ENCODE measurements at regions not wholly inside any gene's neighbourhood (a gene's known extent, or its start where the extent isn't known, plus 50 kb on each side); places are given as distances from the start of the nearest gene placed in this dataset.

GRCh38 chr7:114007386-114007785, 88.6 kb upstream of the PPP1R3A start:
- DNase-seq (no peak), ATAC-seq (ENCODE audit: low FRiP score in 2 of 2) (no peak)
- no peaks in the 10 kb centered on the region for H3K36me3 ChIP-seq
- H3K4me3 ChIP-seq: no peak overlapping the region
- WGBS, 2 donors: 34 to 36% methylated on average over 2 of the region's 2 CpGs
- no peak overlapping the region for H3K27ac ChIP-seq
- H3K27me3 ChIP-seq: no peaks in the 10 kb centered on the region
- no peaks in the 10 kb centered on the region for H3K4me1 ChIP-seq
- TF ChIP-seq POLR2A (IDR thresholded peaks at IDR 0.05): no peak
- no peaks in the 10 kb centered on the region for H3K9me3 ChIP-seq

- Histone ChIP-seq H3K9me3 (peaks cover 0 to 6% (median 0%) of the 10 kb centered on the region in 4 donors), H3K36me3 (no peaks in the 10 kb centered on the region), H3K27ac (no peak overlapping the region), H3K4me1 (no peaks in the 10 kb centered on the region), H3K27me3 (no peaks in the 10 kb centered on the region), H3K4me3 (no peak overlapping the region)
- DNase-seq (no peak), ATAC-seq (ENCODE audit: low FRiP score in 2 of 2) (no peak)
- TF ChIP-seq EP300 (IDR thresholded peaks at IDR 0.05): no peak
- TF ChIP-seq POLR2A (IDR thresholded peaks at IDR 0.05): no peak
- no peak for TF ChIP-seq CTCF (IDR thresholded peaks at IDR 0.05)
- TF ChIP-seq POLR2AphosphoS5 (IDR thresholded peaks at IDR 0.05): no peak
These were observed 80.1 kb upstream of the PPP1R3A start for GRCh38 chr7:113998934-113999333.

- Histone ChIP-seq H3K27me3 (no peaks in the 10 kb centered on the region), H3K9me3 (peaks cover 0 to 5% (median 0%) of the 10 kb centered on the region in 4 donors), H3K36me3 (no peaks in the 10 kb centered on the region), H3K4me1 (no peaks in the 10 kb centered on the region), H3K4me3 (no peak overlapping the region), H3K27ac (no peak overlapping the region)
- no peak for TF ChIP-seq CTCF (IDR thresholded peaks at IDR 0.05)
- no peak for TF ChIP-seq POLR2A (IDR thresholded peaks at IDR 0.05)
- no peak for TF ChIP-seq POLR2AphosphoS5 (IDR thresholded peaks at IDR 0.05)
- TF ChIP-seq EP300 (IDR thresholded peaks at IDR 0.05): no peak
- ATAC-seq (ENCODE audit: low FRiP score in 2 of 2) (no peak), DNase-seq (no peak)
- WGBS, 2 donors: 37 to 79% methylated on average over 4 of the region's 4 CpGs
These were observed 77.6 kb upstream of the PPP1R3A start for GRCh38 chr7:113996405-113996804.

- ATAC-seq (ENCODE audit: low FRiP score in 2 of 2) (no peak), DNase-seq (no peak)
- H3K27ac ChIP-seq: no peak overlapping the region
- no peak overlapping the region for H3K4me3 ChIP-seq
- H3K36me3 ChIP-seq: no peaks in the 10 kb centered on the region
- WGBS, 2 donors: 88 to 90% methylated on average over 2 of the region's 2 CpGs
- H3K9me3 ChIP-seq: no peaks in the 10 kb centered on the region
- TF ChIP-seq POLR2AphosphoS5 (IDR thresholded peaks at IDR 0.05) (no peak), EP300 (IDR thresholded peaks at IDR 0.05) (no peak), POLR2A (IDR thresholded peaks at IDR 0.05) (no peak), CTCF (IDR thresholded peaks at IDR 0.05) (no peak)
- H3K27me3 ChIP-seq: no peaks in the 10 kb centered on the region
- H3K4me1 ChIP-seq: no peaks in the 10 kb centered on the region
These were observed 67.4 kb upstream of the PPP1R3A start for GRCh38 chr7:113986216-113986615.

- TF ChIP-seq POLR2A (IDR thresholded peaks at IDR 0.05): no peak
- TF ChIP-seq POLR2AphosphoS5 (IDR thresholded peaks at IDR 0.05): no peak
- TF ChIP-seq CTCF (IDR thresholded peaks at IDR 0.05): no peak
- TF ChIP-seq EP300 (IDR thresholded peaks at IDR 0.05): no peak
- no peak for ATAC-seq (ENCODE audit: low FRiP score in 2 of 2)
- H3K4me1 ChIP-seq: no peaks in the 10 kb centered on the region
These were observed 57.7 kb upstream of the PPP1R3A start for GRCh38 chr7:113976508-113976907.

More at GRCh38 chr7:113976508-113976907, 57.7 kb upstream of the PPP1R3A start:
- H3K27ac ChIP-seq: no peak overlapping the region
- no peaks in the 10 kb centered on the region for H3K9me3 ChIP-seq
- 89 to 90% methylated on average over 4 of the region's 4 CpGs for WGBS, 2 donors
- no peak for DNase-seq
- H3K27me3 ChIP-seq: no peaks in the 10 kb centered on the region
- no peaks in the 10 kb centered on the region for H3K36me3 ChIP-seq
- H3K4me3 ChIP-seq: no peak overlapping the region
